ENCODE measurements at regions not wholly inside any gene's neighbourhood (a gene's known extent, or its start where the extent isn't known, plus 50 kb on each side); places are given as distances from the start of the nearest gene placed in this dataset.
"Not testable (repeated sequence)": the region's sequence is repeated elsewhere in the genome, so short reads cannot be mapped to it uniquely, and the experiment has no call there.

- TF ChIP-seq CTCF, POLR2A (IDR thresholded peaks at IDR 0.05): not testable (repeated sequence)
Measured at GRCh38 chr16:60359412-60359811, 1625.3 kb upstream of the GOT2 start.

Data from testis (tissue), 2 donors.